ENCODE measurements at regions not wholly inside any gene's neighbourhood (a gene's known extent, or its start where the extent isn't known, plus 50 kb on each side); places are given as distances from the start of the nearest gene placed in this dataset.

GRCh38 chr13:36528105-36528504 lies 95.8 kb downstream of the CCNA1 start:
- no peaks in the 10 kb centered on the region for H3K36me3 ChIP-seq (ENCODE audit: insufficient read depth, low read length)
- no peak for TF ChIP-seq EZH2 (IDR thresholded peaks at IDR 0.05; ENCODE audit: borderline replicate concordance, low read depth, low read length, severe bottlenecking)
- no peak for TF ChIP-seq CTCF (IDR thresholded peaks at IDR 0.05; ENCODE audit: borderline replicate concordance, extremely low read depth, low read length, poor library complexity, severe bottlenecking)
- H3K27ac ChIP-seq (ENCODE audit: low read length): no peak overlapping the region
- no peak for DNase-seq
- H3K4me2 ChIP-seq (ENCODE audit: insufficient read depth, low read length): no peak overlapping the region
- no peaks in the 10 kb centered on the region for H3K4me1 ChIP-seq (ENCODE audit: insufficient read depth, low read length)
- H2AFZ ChIP-seq (ENCODE audit: low read depth, low read length): no peak overlapping the region
- peaks cover 3% of the 10 kb centered on the region for H3K9me3 ChIP-seq (ENCODE audit: insufficient read depth, low read length, severe bottlenecking)
- ATAC-seq (ENCODE audit: insufficient read depth, low read depth): no peak
- H3K9ac ChIP-seq (ENCODE audit: low read depth, low read length): no peak overlapping the region
- no peaks in the 10 kb centered on the region for H3K27me3 ChIP-seq (ENCODE audit: insufficient read depth, low read length, poor library complexity)
- no peak overlapping the region for H3K4me3 ChIP-seq (ENCODE audit: low read depth in 1 of 2, low read length in 2 of 2)
- H4K20me1 ChIP-seq (ENCODE audit: insufficient read depth, low read length): no peaks in the 10 kb centered on the region
- no peaks in the 10 kb centered on the region for H3K79me2 ChIP-seq (ENCODE audit: insufficient read depth, low read length)

DNA sequence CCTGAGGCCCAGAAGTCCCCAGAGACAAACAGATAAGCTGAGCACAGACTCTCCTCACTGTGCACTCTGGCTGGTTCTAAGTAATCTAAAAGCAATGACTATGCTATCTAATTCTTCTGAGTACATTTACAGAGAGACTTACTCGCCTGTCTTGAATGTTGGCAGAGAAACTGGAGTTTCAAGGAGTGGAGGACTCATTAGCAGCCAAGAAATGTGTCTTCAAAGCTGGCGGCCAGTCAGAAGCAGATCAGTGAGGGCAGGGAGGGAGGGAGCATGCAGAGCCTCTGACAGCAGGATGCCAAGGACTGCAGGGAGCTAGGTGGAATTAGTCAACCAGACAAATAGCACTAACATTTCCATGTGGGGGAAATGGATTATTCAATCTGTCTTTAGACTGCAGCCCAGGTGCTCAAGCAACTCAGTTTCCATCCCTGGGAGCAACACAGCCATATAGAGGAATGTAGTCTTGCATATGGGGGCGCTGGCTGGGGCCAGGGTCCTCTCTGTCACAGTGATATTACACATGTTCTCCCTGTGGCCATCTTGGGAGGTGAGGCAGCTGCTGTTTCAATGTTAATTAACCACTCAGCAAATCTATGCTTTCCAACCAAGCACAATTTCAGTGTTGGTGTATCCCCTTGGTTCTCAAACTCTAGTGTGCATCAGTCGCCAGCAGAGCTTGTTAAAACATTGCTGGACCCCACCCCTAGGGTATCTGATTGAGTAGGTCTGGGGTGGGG lies 97.9 kb downstream of the CCNA1 start:
- H3K79me2 ChIP-seq (ENCODE audit: insufficient read depth, low read length): no peaks in the 10 kb centered on the region
- H3K9me3 ChIP-seq (ENCODE audit: insufficient read depth, low read length, severe bottlenecking): peaks cover 3% of the 10 kb centered on the region
- TF ChIP-seq CTCF (IDR thresholded peaks at IDR 0.05; ENCODE audit: borderline replicate concordance, extremely low read depth, low read length, poor library complexity, severe bottlenecking): no peak
- TF ChIP-seq EZH2 (IDR thresholded peaks at IDR 0.05; ENCODE audit: borderline replicate concordance, low read depth, low read length, severe bottlenecking): no peak
- no peaks in the 10 kb centered on the region for H3K4me1 ChIP-seq (ENCODE audit: insufficient read depth, low read length)
- no peaks in the 10 kb centered on the region for H3K36me3 ChIP-seq (ENCODE audit: insufficient read depth, low read length)
- ATAC-seq (ENCODE audit: insufficient read depth, low read depth) (no peak), DNase-seq (no peak)
- no peak overlapping the region for H3K4me3 ChIP-seq (ENCODE audit: low read depth in 1 of 2, low read length in 2 of 2)
- H4K20me1 ChIP-seq (ENCODE audit: insufficient read depth, low read length): no peaks in the 10 kb centered on the region
- no peak overlapping the region for H3K4me2 ChIP-seq (ENCODE audit: insufficient read depth, low read length)
- no peak overlapping the region for H2AFZ ChIP-seq (ENCODE audit: low read depth, low read length)
- no peak overlapping the region for H3K9ac ChIP-seq (ENCODE audit: low read depth, low read length)
- H3K27ac ChIP-seq (ENCODE audit: low read length): no peak overlapping the region
- no peaks in the 10 kb centered on the region for H3K27me3 ChIP-seq (ENCODE audit: insufficient read depth, low read length, poor library complexity)

GRCh38 chr13:36530861-36531590 lies 98.7 kb downstream of the CCNA1 start:
- no peak overlapping the region for H3K4me2 ChIP-seq (ENCODE audit: insufficient read depth, low read length)

More at GRCh38 chr13:36530861-36531590, 98.7 kb downstream of the CCNA1 start:
- ATAC-seq (ENCODE audit: insufficient read depth, low read depth) (no peak), DNase-seq (no peak)
- H2AFZ ChIP-seq (ENCODE audit: low read depth, low read length): no peak overlapping the region
- peaks cover 3% of the 10 kb centered on the region for H3K9me3 ChIP-seq (ENCODE audit: insufficient read depth, low read length, severe bottlenecking)
- no peaks in the 10 kb centered on the region for H3K36me3 ChIP-seq (ENCODE audit: insufficient read depth, low read length)
- no peak overlapping the region for H3K9ac ChIP-seq (ENCODE audit: low read depth, low read length)
- no peak overlapping the region for H3K4me3 ChIP-seq (ENCODE audit: low read depth in 1 of 2, low read length in 2 of 2)
- H3K27me3 ChIP-seq (ENCODE audit: insufficient read depth, low read length, poor library complexity): no peaks in the 10 kb centered on the region
- no peak for TF ChIP-seq CTCF (IDR thresholded peaks at IDR 0.05; ENCODE audit: borderline replicate concordance, extremely low read depth, low read length, poor library complexity, severe bottlenecking)
- TF ChIP-seq EZH2 (IDR thresholded peaks at IDR 0.05; ENCODE audit: borderline replicate concordance, low read depth, low read length, severe bottlenecking): no peak
- no peaks in the 10 kb centered on the region for H3K79me2 ChIP-seq (ENCODE audit: insufficient read depth, low read length)
- H4K20me1 ChIP-seq (ENCODE audit: insufficient read depth, low read length): no peaks in the 10 kb centered on the region
- no peaks in the 10 kb centered on the region for H3K4me1 ChIP-seq (ENCODE audit: insufficient read depth, low read length)
- no peak overlapping the region for H3K27ac ChIP-seq (ENCODE audit: low read length)

Data from DND-41 (cell line).